SH-SY5Y (cell line): ENCODE measurements at regions not wholly inside any gene's neighbourhood (a gene's known extent, or its start where the extent isn't known, plus 50 kb on each side); places are given as distances from the start of the nearest gene placed in this dataset.

Experiments used
- GATA2 ChIP-seq: IDR thresholded peaks from 2 replicates; pipeline ENCODE4 v1.6.1; 2011; ENCODE audit warnings: mild to moderate bottlenecking, low read depth, low read length
- GATA3 ChIP-seq: IDR thresholded peaks from 2 replicates; pipeline ENCODE4 v1.6.1; 2011; ENCODE audit warnings: low read depth, mild to moderate bottlenecking, low read length, moderate library complexity

GRCh38 chr14:83867566-83868225 lies 1662.2 kb upstream of the FLRT2 start:
- TF ChIP-seq GATA2 (no peak), GATA3 (no peak)
